Panc1 (cell line): ENCODE measurements at regions not wholly inside any gene's neighbourhood (a gene's known extent, or its start where the extent isn't known, plus 50 kb on each side); places are given as distances from the start of the nearest gene placed in this dataset.

Experiments
- CTCF ChIP-seq: fragments of 450-650 bp; IDR thresholded peaks from 2 replicates; pipeline ENCODE4 v1.5.1; 2017; ENCODE audit warnings: mild to moderate bottlenecking
- POLR2AphosphoS5 ChIP-seq: IDR thresholded peaks from 2 replicates; pipeline ENCODE4 v1.6.1; 2012; ENCODE audit warnings: mild to moderate bottlenecking, low read depth, low read length, moderate library complexity
- SIN3A ChIP-seq: IDR thresholded peaks from 2 replicates; pipeline ENCODE4 v1.6.1; 2012; ENCODE audit warnings: low read depth, mild to moderate bottlenecking, low read length, moderate library complexity, borderline replicate concordance; ENCODE audit not compliant: insufficient read depth
- TCF7L2 ChIP-seq: IDR thresholded peaks from 2 replicates; pipeline ENCODE4 v1.6.1; 2011; ENCODE audit warnings: mild to moderate bottlenecking, low read depth, low read length, inconsistent platforms

- no peak for TF ChIP-seq POLR2AphosphoS5
- TF ChIP-seq SIN3A, result no peak
- no peak for TF ChIP-seq CTCF
- no peak for TF ChIP-seq TCF7L2
Measured at GRCh38 chr17:51536627-51537026, 276.3 kb downstream of the UTP18 start.
